Heart left ventricle (tissue), 13 donors: ENCODE measurements at regions not wholly inside any gene's neighbourhood (a gene's known extent, or its start where the extent isn't known, plus 50 kb on each side); places are given as distances from the start of the nearest gene placed in this dataset.

Source experiments
- CTCF ChIP-seq, 12 donors: fragments of 200-600 bp; sonication (generic) in 4 of 12; IDR thresholded peaks; one replicate each; pipeline versions ENCODE4 v1.5.0 to v1.8.0; 2018 to 2022; ENCODE audit warnings: antibody characterized with exemption in 12 of 12, mild to moderate bottlenecking in 5 of 12
- POLR2A ChIP-seq, 2 donors: fragments of 450-650 bp; IDR thresholded peaks; one replicate each; pipeline ENCODE4 v1.6.1; 2017; ENCODE audit warnings: antibody characterized with exemption in 2 of 2, mild to moderate bottlenecking in 2 of 2, moderate library complexity in 2 of 2
- donor health status: ischemic (EF 13 %, LVEDD 7.1; RV severe dilation, severe dysfunction).
- donor health status: DM: no; HTN: yes; CAD: no.
- donor health status: DM: no; HTN: no; CAD: no.
- donor health status: ischemic (EF 25% LVEDD 6.9; RV normal size, moderate dysfunction).
- donor health status: ischemic (EF 25% LVEDD 5.7; RV mildly dilated, moderate dysfunction).
- donor health status: ischemic (EF 35%, LVEDD 5.7; RV mildly dilated, moderate dysfunction).
- donor health status: nonischemic (EF 11% LVEDD 7.7; RV severe dilation, severe dysfunction).
- donor health status: DM: yes; HTN: yes; CAD: no.
- donor health status: PGD.
- donor health status: ischemic (EF 29% LVEDD 5.4; RV normal size, mild dysfunction).
- donor health status: nonischemic (EF 23%, LVEDD 6.1; RV moderate dilation, normal function).

DNA sequence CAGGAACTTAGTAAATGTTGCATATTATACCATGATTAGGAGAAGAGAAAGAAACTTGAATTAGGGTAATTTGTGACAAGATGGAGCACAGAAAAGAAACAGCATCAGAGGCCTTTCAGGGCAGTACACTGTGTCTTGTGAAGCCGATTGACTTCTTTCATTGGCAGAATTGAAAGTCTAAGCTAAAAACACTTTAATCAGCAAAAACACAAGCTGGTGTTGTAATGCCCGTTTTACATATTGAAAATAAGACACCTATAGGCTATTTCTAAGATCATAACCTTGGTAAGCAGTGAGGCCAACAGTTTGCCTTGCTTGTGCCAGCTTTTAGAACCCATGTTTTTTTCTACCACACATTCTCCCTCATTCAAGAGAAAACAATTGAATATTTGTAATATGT lies 1378.1 kb upstream of the NXPH2 start:
- no peak for TF ChIP-seq CTCF (IDR thresholded peaks at IDR 0.05)
- no peak for TF ChIP-seq POLR2A (IDR thresholded peaks at IDR 0.05)
